Neuron (in vitro differentiated cells): ENCODE measurements at regions not wholly inside any gene's neighbourhood (a gene's known extent, or its start where the extent isn't known, plus 50 kb on each side); places are given as distances from the start of the nearest gene placed in this dataset.

Experiments used
- H2AFZ ChIP-seq: one replicate; pipeline ENCODE4 v1.6.1; 2013; ENCODE audit warnings: low read depth, mild to moderate bottlenecking, inconsistent platforms, low read length, moderate library complexity
- H3K27me3 ChIP-seq: one replicate; pipeline ENCODE4 v1.6.1; 2013; ENCODE audit warnings: low read length; ENCODE audit not compliant: insufficient read depth
- H3K36me3 ChIP-seq: one replicate; pipeline ENCODE4 v1.6.1; 2013; ENCODE audit warnings: low read length; ENCODE audit not compliant: insufficient read depth
- H3K4me1 ChIP-seq: one replicate; pipeline ENCODE4 v1.6.1; 2013; ENCODE audit warnings: low read length; ENCODE audit not compliant: insufficient read depth
- H3K4me3 ChIP-seq: 2 replicates; pipeline ENCODE4 v1.5.1; 2013; ENCODE audit warnings: mild to moderate bottlenecking, low read length, moderate library complexity
- H3K9me3 ChIP-seq: one replicate; pipeline ENCODE4 v1.6.1; 2013; ENCODE audit warnings: low read length

GRCh38 chr12:115341442-115341841 is 657.5 kb upstream of the TBX3 start:
- H2AFZ ChIP-seq = no peak overlapping the region
- no peak overlapping the region for H3K4me3 ChIP-seq
- no peaks in the 10 kb centered on the region for H3K4me1 ChIP-seq
- no peaks in the 10 kb centered on the region for H3K9me3 ChIP-seq
- no peaks in the 10 kb centered on the region for H3K27me3 ChIP-seq
- H3K36me3 ChIP-seq = no peaks in the 10 kb centered on the region

GRCh38 chr12:115338566-115339294 is 654.8 kb upstream of the TBX3 start:
- Histone ChIP-seq H3K27me3 (peaks cover 2% of the 10 kb centered on the region), H3K9me3 (no peaks in the 10 kb centered on the region), H3K4me3 (no peak overlapping the region), H3K4me1 (no peaks in the 10 kb centered on the region), H2AFZ (no peak overlapping the region), H3K36me3 (no peaks in the 10 kb centered on the region)

GRCh38 chr12:115337693-115338543 is 653.9 kb upstream of the TBX3 start:
- H3K36me3 ChIP-seq = no peaks in the 10 kb centered on the region
- H3K4me1 ChIP-seq = no peaks in the 10 kb centered on the region
- H3K4me3 ChIP-seq = no peak overlapping the region
- no peaks in the 10 kb centered on the region for H3K9me3 ChIP-seq
- H3K27me3 ChIP-seq = peaks cover 2% of the 10 kb centered on the region
- no peak overlapping the region for H2AFZ ChIP-seq

- Histone ChIP-seq H3K9me3 (no peaks in the 10 kb centered on the region), H3K27me3 (peaks cover 2% of the 10 kb centered on the region), H3K4me1 (no peaks in the 10 kb centered on the region), H3K4me3 (no peak overlapping the region), H2AFZ (no peak overlapping the region), H3K36me3 (no peaks in the 10 kb centered on the region)
These were observed 652.5 kb upstream of the TBX3 start for GRCh38 chr12:115336506-115336905.

GRCh38 chr12:115335594-115335993 is 651.6 kb upstream of the TBX3 start:
- H3K9me3 ChIP-seq = no peaks in the 10 kb centered on the region
- H3K36me3 ChIP-seq = no peaks in the 10 kb centered on the region
- H3K4me3 ChIP-seq = no peak overlapping the region
- peaks cover 2% of the 10 kb centered on the region for H3K27me3 ChIP-seq
- H2AFZ ChIP-seq = no peak overlapping the region
- no peaks in the 10 kb centered on the region for H3K4me1 ChIP-seq

- Histone ChIP-seq H2AFZ (no peak overlapping the region), H3K9me3 (no peaks in the 10 kb centered on the region), H3K36me3 (no peaks in the 10 kb centered on the region), H3K4me3 (no peak overlapping the region), H3K27me3 (peaks cover 2% of the 10 kb centered on the region), H3K4me1 (no peaks in the 10 kb centered on the region)
These were observed 651.1 kb upstream of the TBX3 start for GRCh38 chr12:115335048-115335447.

- Histone ChIP-seq H3K4me3 (no peak overlapping the region), H3K4me1 (no peaks in the 10 kb centered on the region), H3K27me3 (peaks cover 2% of the 10 kb centered on the region), H3K36me3 (no peaks in the 10 kb centered on the region), H3K9me3 (no peaks in the 10 kb centered on the region), H2AFZ (no peak overlapping the region)
These were observed 649.0 kb upstream of the TBX3 start for GRCh38 chr12:115332945-115333344.

GRCh38 chr12:115325858-115326257 is 641.9 kb upstream of the TBX3 start:
- no peaks in the 10 kb centered on the region for H3K9me3 ChIP-seq
- H3K27me3 ChIP-seq = no peaks in the 10 kb centered on the region
- H2AFZ ChIP-seq = no peak overlapping the region
- no peak overlapping the region for H3K4me3 ChIP-seq
- H3K4me1 ChIP-seq = no peaks in the 10 kb centered on the region
- H3K36me3 ChIP-seq = no peaks in the 10 kb centered on the region

GRCh38 chr12:115324949-115325593 is 641.1 kb upstream of the TBX3 start:
- Histone ChIP-seq H3K36me3 (no peaks in the 10 kb centered on the region), H3K27me3 (no peaks in the 10 kb centered on the region), H3K9me3 (no peaks in the 10 kb centered on the region), H3K4me1 (no peaks in the 10 kb centered on the region), H3K4me3 (no peak overlapping the region), H2AFZ (no peak overlapping the region)

- H3K9me3 ChIP-seq = no peaks in the 10 kb centered on the region
These were observed 639.4 kb upstream of the TBX3 start for GRCh38 chr12:115323223-115323905.

GRCh38 chr12:115322275-115322674 is 638.3 kb upstream of the TBX3 start:
- H2AFZ ChIP-seq = no peak overlapping the region
- H3K27me3 ChIP-seq = no peaks in the 10 kb centered on the region
- no peaks in the 10 kb centered on the region for H3K9me3 ChIP-seq
- no peaks in the 10 kb centered on the region for H3K4me1 ChIP-seq
- H3K4me3 ChIP-seq = no peak overlapping the region
- no peaks in the 10 kb centered on the region for H3K36me3 ChIP-seq

More at GRCh38 chr12:115323223-115323905, 639.4 kb upstream of the TBX3 start:
- no peaks in the 10 kb centered on the region for H3K36me3 ChIP-seq
- H2AFZ ChIP-seq = no peak overlapping the region
- no peak overlapping the region for H3K4me3 ChIP-seq
- H3K27me3 ChIP-seq = no peaks in the 10 kb centered on the region
- H3K4me1 ChIP-seq = no peaks in the 10 kb centered on the region

- Histone ChIP-seq H3K9me3 (no peaks in the 10 kb centered on the region), H2AFZ (no peak overlapping the region), H3K4me1 (no peaks in the 10 kb centered on the region), H3K4me3 (no peak overlapping the region), H3K36me3 (no peaks in the 10 kb centered on the region), H3K27me3 (no peaks in the 10 kb centered on the region)
These were observed 637.0 kb upstream of the TBX3 start for GRCh38 chr12:115320967-115321366.

GRCh38 chr12:115320451-115320850 is 636.5 kb upstream of the TBX3 start:
- no peaks in the 10 kb centered on the region for H3K27me3 ChIP-seq
- no peak overlapping the region for H3K4me3 ChIP-seq
- no peaks in the 10 kb centered on the region for H3K36me3 ChIP-seq
- no peaks in the 10 kb centered on the region for H3K9me3 ChIP-seq
- H3K4me1 ChIP-seq = no peaks in the 10 kb centered on the region
- H2AFZ ChIP-seq = no peak overlapping the region
